HCT116 (cell line): ENCODE measurements at regions not wholly inside any gene's neighbourhood (a gene's known extent, or its start where the extent isn't known, plus 50 kb on each side); places are given as distances from the start of the nearest gene placed in this dataset.

Source experiments
- ATAC-seq: fragments of 200-7000 bp; cut with Tn5 transposase; 2 replicates; pipeline ENCODE4 v1.9.1; 2020; ENCODE audit warnings: mild to moderate bottlenecking, moderate library complexity
- BruUV-seq: library from RNA; stranded (reverse); fragments of 400-500 nt; replicated peaks from 2 replicates; lab custom pipeline; 2021; lab: Mats Ljungman, UMichigan
- CTCF ChIA-PET: fragments of 300-600 bp; sonication (Branson Sonifier 250); formaldehyde crosslinking; loops from one replicate; lab custom pipeline; 2021; ENCODE audit warnings: antibody characterized with exemption; lab: Charles Lee
- POLR2A ChIA-PET: fragments of 300-600, 350-600 bp; sonication (Branson Sonifier 250); formaldehyde crosslinking; loops from one replicate; lab custom pipeline; 2021; ENCODE audit warnings: antibody characterized with exemption; lab: Charles Lee
- RAD21 ChIA-PET, 2 experiments: fragments of 300-600 bp; sonication (Branson Sonifier 250); formaldehyde crosslinking; loops; one replicate each; lab custom pipeline; 2023; ENCODE audit warnings: low total read pairs in 2 of 2; ENCODE audit not compliant: uncharacterized antibody in 2 of 2, unreplicated experiment in 2 of 2, low non-redundant PET in 1 of 2; lab: Charles Lee
- DNase-seq: peaks from one replicate; pipeline ENCODE4 v3.0.0-alpha.2; 2010; ENCODE audit warnings: low read depth, low spot score
- H2AFZ ChIP-seq: fragments of 200-600 bp; shearing (Covaris generic), sonication (generic); 2 replicates; pipeline ENCODE4 v1.6.1; 2017; ENCODE audit warnings: low read depth, mixed run types, mixed read lengths, antibody characterized with exemption, low read length; ENCODE audit not compliant: poor library complexity, severe bottlenecking
- H3K27ac ChIP-seq: 2 replicates; pipeline ENCODE4 v1.5.1; 2012; ENCODE audit warnings: low read depth, low read length
- H3K27me3 ChIP-seq: fragments of 200-600 bp; sonication (generic); 2 replicates; pipeline ENCODE4 v1.6.1; 2016; ENCODE audit warnings: mixed run types, low read length, mixed read lengths; ENCODE audit not compliant: insufficient read depth
- H3K36me3 ChIP-seq, 2 experiments: fragments of 200-500 bp in 1 of 2; fragments of 200-600 bp in 1 of 2; sonication (Bioruptor generic) in 1 of 2; sonication (generic) in 1 of 2; 2 replicates each; pipeline versions ENCODE4 v1.5.1 to v1.6.1; 2014 to 2016; ENCODE audit warnings: low read length in 2 of 2, inconsistent platforms in 1 of 2, mixed read lengths in 1 of 2, mixed run types in 1 of 2; ENCODE audit not compliant: insufficient read depth in 2 of 2, control insufficient read depth in 1 of 2
- H3K4me1 ChIP-seq, 2 experiments: fragments of 200-600 bp in 1 of 2; sonication (generic) in 1 of 2; 2 replicates each; pipeline versions ENCODE4 v1.5.1 to v1.6.1; 2012 to 2017; ENCODE audit warnings: low read length in 2 of 2, inconsistent platforms in 1 of 2, mild to moderate bottlenecking in 1 of 2, mixed read lengths in 1 of 2, mixed run types in 1 of 2, moderate library complexity in 1 of 2; ENCODE audit not compliant: insufficient read depth in 2 of 2, control insufficient read depth in 1 of 2
- H3K4me2 ChIP-seq: fragments of 200-600 bp; sonication (generic); 2 replicates; pipeline ENCODE4 v1.6.1; 2017; ENCODE audit warnings: mixed run types, low read length, mixed read lengths
- H3K4me3 ChIP-seq, 2 experiments: fragments of 200-600 bp in 1 of 2; sonication (generic) in 1 of 2; replicated peaks in 1 of 2; 2 replicates each; pipeline ENCODE4 v1.5.1; 2011 to 2016; ENCODE audit warnings: low read length in 2 of 2, control low read depth in 1 of 2, low read depth in 1 of 2, mild to moderate bottlenecking in 1 of 2, mixed read lengths in 1 of 2, mixed run types in 1 of 2
- H3K79me2 ChIP-seq: fragments of 200-600 bp; sonication (generic); 2 replicates; pipeline ENCODE4 v1.6.1; 2017; ENCODE audit warnings: mild to moderate bottlenecking, mixed run types, low read length, moderate library complexity, mixed read lengths; ENCODE audit not compliant: insufficient read depth
- H3K9ac ChIP-seq: fragments of 200-600 bp; sonication (generic); 2 replicates; pipeline ENCODE4 v1.6.1; 2016; ENCODE audit warnings: low read length, mixed read lengths
- H3K9me2 ChIP-seq: fragments of 200-600 bp; sonication (generic), shearing (Covaris generic); 2 replicates; pipeline ENCODE4 v1.6.1; 2017; ENCODE audit warnings: mixed run types, mild to moderate bottlenecking, moderate library complexity; ENCODE audit not compliant: insufficient read depth
- H3K9me3 ChIP-seq, 2 experiments: fragments of 200-500 bp in 1 of 2; fragments of 200-600 bp in 1 of 2; sonication (Bioruptor generic) in 1 of 2; sonication (generic) in 1 of 2; 2 replicates each; pipeline ENCODE4 v1.6.1; 2014 to 2017; ENCODE audit warnings: low read length in 2 of 2, mixed read lengths in 2 of 2, inconsistent platforms in 1 of 2, low read depth in 1 of 2, mild to moderate bottlenecking in 1 of 2, mixed run types in 1 of 2, moderate library complexity in 1 of 2; ENCODE audit not compliant: control insufficient read depth in 1 of 2, insufficient read depth in 1 of 2
- H4K20me1 ChIP-seq: fragments of 200-600 bp; sonication (generic), shearing (Covaris generic); 2 replicates; pipeline ENCODE4 v1.6.1; 2017; ENCODE audit warnings: mixed run types, mild to moderate bottlenecking, moderate library complexity; ENCODE audit not compliant: insufficient read depth
- ATF3 ChIP-seq: IDR thresholded peaks from 2 replicates; pipeline ENCODE4 v1.6.1; 2012
- CTCF ChIP-seq, 3 experiments: fragments of 200-600 bp in 1 of 3; sonication (generic) in 1 of 3; IDR thresholded peaks in 2 of 3; conservative IDR thresholded peaks in 1 of 3; 2 replicates each; pipeline ENCODE4 v1.5.1; 2012 to 2017; ENCODE audit warnings: low read depth in 2 of 3, low read length in 2 of 3, antibody characterized with exemption in 1 of 3, borderline replicate concordance in 1 of 3, control low read depth in 1 of 3, mild to moderate bottlenecking in 1 of 3, mixed read lengths in 1 of 3, mixed run types in 1 of 3, moderate library complexity in 1 of 3; ENCODE audit not compliant: insufficient read depth in 1 of 3
- FOSL1 ChIP-seq: IDR thresholded peaks from 2 replicates; pipeline ENCODE4 v1.6.1; 2012; ENCODE audit warnings: low read depth
- POLR2A ChIP-seq: IDR thresholded peaks from 2 replicates; pipeline ENCODE4 v1.7.0; 2011; ENCODE audit warnings: borderline replicate concordance; ENCODE audit not compliant: insufficient read depth, insufficient read length; ENCODE audit errors: extremely low read depth
- POLR2AphosphoS5 ChIP-seq: IDR thresholded peaks from 2 replicates; pipeline ENCODE4 v1.6.1; 2011; ENCODE audit warnings: mild to moderate bottlenecking, low read depth, low read length, moderate library complexity
- SIN3A ChIP-seq: IDR thresholded peaks from 2 replicates; pipeline ENCODE4 v1.6.1; 2012; ENCODE audit warnings: low read depth
- SRF ChIP-seq: IDR thresholded peaks from 2 replicates; pipeline ENCODE4 v1.6.1; 2012; ENCODE audit warnings: low read depth
- ZBTB33 ChIP-seq: IDR thresholded peaks from 2 replicates; pipeline ENCODE4 v1.6.1; 2011; ENCODE audit warnings: mild to moderate bottlenecking, low read length, moderate library complexity; ENCODE audit not compliant: insufficient replicate concordance; ENCODE audit errors: extremely low read depth
- ZFX ChIP-seq: fragments of 450-650 bp; IDR thresholded peaks from 2 replicates; pipeline ENCODE4 v1.6.1; 2017
- ZNF274 ChIP-seq: fragments of 200-500 bp; sonication (Bioruptor generic); IDR thresholded peaks from 2 replicates; pipeline ENCODE4 v1.6.1; 2014; ENCODE audit warnings: mild to moderate bottlenecking, low read depth, low read length, inconsistent platforms
- intact Hi-C: fragments of 100-400 bp; cut with micrococcal nuclease; formaldehyde crosslinking; loops from 2 replicates; pipeline ENCODE4 v1.10.0; 2022
- TF ChIP-seq, protein P1 (sequence below): IDR thresholded peaks from 2 replicates; pipeline ENCODE4 v1.6.1; 2012; ENCODE audit warnings: low read depth
- TF ChIP-seq, protein P2 (sequence below): IDR thresholded peaks from 2 replicates; pipeline ENCODE4 v1.6.1; 2012

DNA sequence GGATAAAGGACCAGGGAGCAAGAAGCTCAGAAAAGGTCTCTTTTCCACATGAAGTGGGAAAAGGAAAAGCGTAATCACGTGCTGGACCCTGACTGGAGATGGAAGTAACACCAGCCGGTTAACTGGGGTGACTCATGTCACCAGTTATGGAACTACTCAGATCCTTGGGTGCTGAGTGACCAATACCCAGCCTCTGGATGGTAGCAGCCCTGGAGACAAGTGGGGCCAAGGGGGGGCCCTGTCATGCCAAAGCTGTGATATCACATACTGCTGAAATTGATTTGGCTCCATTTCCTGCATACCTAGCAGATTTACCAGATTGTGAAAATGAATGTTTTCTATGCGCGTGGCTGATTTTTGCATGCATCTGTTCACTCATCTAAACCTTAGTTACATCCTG, 158.9 kb downstream of the ZIC5 start (continued):
- TF ChIP-seq CTCF (IDR thresholded peaks at IDR 0.05 in 2 of 3, conservative IDR thresholded peaks at IDR 0.05 in 1 of 3; ENCODE audit: borderline replicate concordance in 1 of 3, insufficient read depth in 1 of 3, low read depth in 2 of 3, low read length in 2 of 3) (no peak), ZFX (no peak), SRF (peak; percentile 22; the same call in 1 of the 2 replicates), POLR2A (no peak), ZNF274 (no peak), FOSL1 (no peak)
- TF ChIP-seq, protein P1, sequence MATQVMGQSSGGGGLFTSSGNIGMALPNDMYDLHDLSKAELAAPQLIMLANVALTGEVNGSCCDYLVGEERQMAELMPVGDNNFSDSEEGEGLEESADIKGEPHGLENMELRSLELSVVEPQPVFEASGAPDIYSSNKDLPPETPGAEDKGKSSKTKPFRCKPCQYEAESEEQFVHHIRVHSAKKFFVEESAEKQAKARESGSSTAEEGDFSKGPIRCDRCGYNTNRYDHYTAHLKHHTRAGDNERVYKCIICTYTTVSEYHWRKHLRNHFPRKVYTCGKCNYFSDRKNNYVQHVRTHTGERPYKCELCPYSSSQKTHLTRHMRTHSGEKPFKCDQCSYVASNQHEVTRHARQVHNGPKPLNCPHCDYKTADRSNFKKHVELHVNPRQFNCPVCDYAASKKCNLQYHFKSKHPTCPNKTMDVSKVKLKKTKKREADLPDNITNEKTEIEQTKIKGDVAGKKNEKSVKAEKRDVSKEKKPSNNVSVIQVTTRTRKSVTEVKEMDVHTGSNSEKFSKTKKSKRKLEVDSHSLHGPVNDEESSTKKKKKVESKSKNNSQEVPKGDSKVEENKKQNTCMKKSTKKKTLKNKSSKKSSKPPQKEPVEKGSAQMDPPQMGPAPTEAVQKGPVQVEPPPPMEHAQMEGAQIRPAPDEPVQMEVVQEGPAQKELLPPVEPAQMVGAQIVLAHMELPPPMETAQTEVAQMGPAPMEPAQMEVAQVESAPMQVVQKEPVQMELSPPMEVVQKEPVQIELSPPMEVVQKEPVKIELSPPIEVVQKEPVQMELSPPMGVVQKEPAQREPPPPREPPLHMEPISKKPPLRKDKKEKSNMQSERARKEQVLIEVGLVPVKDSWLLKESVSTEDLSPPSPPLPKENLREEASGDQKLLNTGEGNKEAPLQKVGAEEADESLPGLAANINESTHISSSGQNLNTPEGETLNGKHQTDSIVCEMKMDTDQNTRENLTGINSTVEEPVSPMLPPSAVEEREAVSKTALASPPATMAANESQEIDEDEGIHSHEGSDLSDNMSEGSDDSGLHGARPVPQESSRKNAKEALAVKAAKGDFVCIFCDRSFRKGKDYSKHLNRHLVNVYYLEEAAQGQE = no peak
- TF ChIP-seq, protein P2, sequence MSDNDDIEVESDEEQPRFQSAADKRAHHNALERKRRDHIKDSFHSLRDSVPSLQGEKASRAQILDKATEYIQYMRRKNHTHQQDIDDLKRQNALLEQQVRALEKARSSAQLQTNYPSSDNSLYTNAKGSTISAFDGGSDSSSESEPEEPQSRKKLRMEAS = no peak
- TF ChIP-seq, all 23 proteins: peak for 3

DNA sequence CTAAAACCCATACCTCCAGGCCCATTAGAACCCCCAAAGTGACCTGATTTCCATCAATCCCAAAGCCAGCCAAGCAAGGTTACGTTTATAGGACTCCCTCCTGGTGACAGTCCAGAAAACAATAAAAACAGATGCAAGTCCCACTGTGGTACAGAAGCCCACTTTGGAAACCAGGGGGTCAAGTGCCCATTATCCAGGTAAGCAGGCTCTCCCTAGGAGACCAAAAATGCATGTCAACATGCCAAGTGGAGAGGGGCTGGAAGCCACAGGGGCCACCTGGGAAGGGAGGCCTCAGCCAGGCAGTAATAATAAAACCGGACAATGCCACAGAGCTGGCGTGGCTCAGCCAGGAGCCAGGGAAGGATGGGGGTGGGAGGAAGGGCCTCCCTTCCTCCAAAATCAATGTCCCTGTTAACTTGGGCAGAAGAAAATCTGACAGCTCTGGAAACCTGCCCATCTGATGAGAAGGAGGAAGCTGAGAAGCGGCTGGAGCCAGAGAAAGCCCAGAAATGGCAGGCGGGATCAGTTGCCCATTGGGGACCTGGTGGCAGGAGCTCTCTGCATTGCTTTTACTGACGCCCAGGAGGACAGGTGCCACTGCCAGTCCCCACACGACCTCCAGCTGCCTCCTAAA, 160.4 kb downstream of the ZIC5 start:
- peaks cover 0 to 9% of the 10 kb centered on the region in 2 experiments; a peak in 2 of 4 replicates for H3K4me1 ChIP-seq
- no peaks in the 10 kb centered on the region for H3K9me2 ChIP-seq
- H3K9ac ChIP-seq = no peak overlapping the region
- BruUV-seq = no TSS peak
- ATAC-seq (no peak), DNase-seq (no peak)
- RAD21 ChIA-PET = no interaction called here
- no peaks in the 10 kb centered on the region for H3K9me3 ChIP-seq
- POLR2A ChIA-PET = no interaction called here
- no peaks in the 10 kb centered on the region for H3K27me3 ChIP-seq
- intact Hi-C loops = no loop called here
- H3K4me2 ChIP-seq = no peak overlapping the region
- H2AFZ ChIP-seq = no peak overlapping the region
- no peak overlapping the region for H3K27ac ChIP-seq
- H3K4me3 ChIP-seq = no peak overlapping the region
- no peaks in the 10 kb centered on the region for H3K79me2 ChIP-seq
- CTCF ChIA-PET = no interaction called here
- H4K20me1 ChIP-seq = no peaks in the 10 kb centered on the region
- TF ChIP-seq SIN3A (no peak), ZFX (no peak), ATF3 (no peak), FOSL1 (no peak), POLR2AphosphoS5 (no peak), ZBTB33 (no peak)
- TF ChIP-seq, protein P2 = no peak
- TF ChIP-seq, all 23 proteins: peak for 0
- H3K36me3 ChIP-seq = no peaks in the 10 kb centered on the region
